HepG2 (cell line): ENCODE measurements at regions not wholly inside any gene's neighbourhood (a gene's known extent, or its start where the extent isn't known, plus 50 kb on each side); places are given as distances from the start of the nearest gene placed in this dataset.

ENCODE experiments used
- ASH2L ChIP-seq: fragments of 300-600, 200-600 bp; sonication (generic); IDR thresholded peaks from 2 replicates; pipeline ENCODE4 v1.7.0; 2017; ENCODE audit warnings: low read depth, mild to moderate bottlenecking, moderate library complexity, mixed read lengths, low read length; ENCODE audit not compliant: insufficient read length
- LBX2 ChIP-seq: sonication (generic); formaldehyde crosslinking; IDR thresholded peaks from 2 replicates; pipeline ENCODE4 v1.5.0; 2020; ENCODE audit warnings: missing genetic modification reagents, mild to moderate bottlenecking, borderline replicate concordance
- MBNL3 ChIP-seq: fragments of 250-450 bp; sonication (Bioruptor Pico); conservative IDR thresholded peaks from 2 replicates; pipeline ENCODE4 v1.8.0; 2022; ENCODE audit warnings: mild to moderate bottlenecking, inconsistent platforms
- SMAD3 ChIP-seq: sonication (generic); formaldehyde crosslinking; IDR thresholded peaks from 2 replicates; pipeline ENCODE4 v1.4.0; 2020; ENCODE audit warnings: missing genetic modification reagents
- SRF ChIP-seq: IDR thresholded peaks from 2 replicates; pipeline ENCODE4 v1.6.1; 2011; ENCODE audit warnings: mild to moderate bottlenecking, low read depth, low read length, moderate library complexity
- TCF7L2 ChIP-seq: IDR thresholded peaks from 2 replicates; pipeline ENCODE4 v1.6.1; 2011; ENCODE audit warnings: mild to moderate bottlenecking, low read depth, low read length, moderate library complexity
- ZBTB2 ChIP-seq: sonication (generic); formaldehyde crosslinking; IDR thresholded peaks from 2 replicates; pipeline ENCODE4 v1.8.0; 2022; ENCODE audit warnings: low read depth, missing genetic modification reagents
- ZNF121 ChIP-seq: sonication (generic); formaldehyde crosslinking; IDR thresholded peaks from 2 replicates; pipeline ENCODE4 v1.5.0; 2020; ENCODE audit warnings: mild to moderate bottlenecking, missing genetic modification reagents
- ZNF282 ChIP-seq: fragments of 450-650 bp; IDR thresholded peaks from 2 replicates; pipeline ENCODE4 v1.6.1; 2018; ENCODE audit not compliant: partially characterized antibody

- TF ChIP-seq ZNF282 (no peak), ZNF121 (no peak), SRF (no peak), MBNL3 (CRISPR knock-in tag) (no peak), SMAD3 (CRISPR knock-in tag) (no peak), TCF7L2 (no peak), LBX2 (CRISPR knock-in tag) (no peak), ZBTB2 (CRISPR knock-in tag) (no peak), ASH2L (no peak)
Observed at GRCh38 chr6:4588581-4588980, 187.6 kb upstream of the CDYL start.
